Tibial nerve (tissue), 4 donors: ENCODE measurements at regions not wholly inside any gene's neighbourhood (a gene's known extent, or its start where the extent isn't known, plus 50 kb on each side); places are given as distances from the start of the nearest gene placed in this dataset.
A peak's percentile ranks its signal among the peaks of the same experiment; 100 is the strongest.

Experiments used
- DNase-seq, 2 donors: peaks; one replicate each; pipeline ENCODE4 v3.0.0-alpha.2; 2019; ENCODE audit warnings: low spot score in 2 of 2
- H3K27ac ChIP-seq, 4 donors: fragments of 200-600 bp; sonication (generic) in 3 of 4; one replicate each; pipeline ENCODE4 v1.5.1; 2017 to 2019; ENCODE audit warnings: mild to moderate bottlenecking in 1 of 4
- H3K27me3 ChIP-seq, 2 donors: fragments of 200-600 bp; sonication (generic) in 1 of 2; one replicate each; pipeline versions ENCODE4 v1.5.1 to v1.6.0; 2017 to 2019
- H3K36me3 ChIP-seq, 3 donors: fragments of 200-600 bp; sonication (generic); one replicate each; pipeline ENCODE4 v1.5.1; 2018 to 2019
- H3K4me1 ChIP-seq, 4 donors: fragments of 200-600 bp; sonication (generic) in 3 of 4; one replicate each; pipeline ENCODE4 v1.5.1; 2017 to 2019
- H3K4me3 ChIP-seq, 4 donors: fragments of 200-600 bp; sonication (generic) in 3 of 4; one replicate each; pipeline ENCODE4 v1.5.1; 2017 to 2019; ENCODE audit warnings: mild to moderate bottlenecking in 1 of 4, moderate library complexity in 1 of 4
- H3K9me3 ChIP-seq, 4 donors: fragments of 200-600 bp; sonication (generic) in 3 of 4; one replicate each; pipeline ENCODE4 v1.5.1; 2017 to 2019
- EP300 ChIP-seq, 2 donors: sonication (generic); formaldehyde crosslinking; IDR thresholded peaks; one replicate each; pipeline ENCODE4 v1.6.1; 2017; ENCODE audit warnings: antibody characterized with exemption in 2 of 2, mild to moderate bottlenecking in 1 of 2
- POLR2A ChIP-seq, 2 donors: fragments of 450-650 bp; IDR thresholded peaks; one replicate each; pipeline ENCODE4 v1.6.1; 2017; ENCODE audit warnings: antibody characterized with exemption in 2 of 2, mild to moderate bottlenecking in 2 of 2, moderate library complexity in 2 of 2
- WGBS, 2 donors: methylation state at CpG; one replicate each; pipeline ENCODE4 v1.1.5; 2018; 5-methylcytosine and 5-hydroxymethylcytosine counted together
- TF ChIP-seq, protein P1 (sequence below), 5 experiments: fragments of 200-600 bp in 3 of 5; fragments of 450-650 bp in 2 of 5; sonication (generic) in 3 of 5; IDR thresholded peaks; one replicate each; pipeline ENCODE4 v1.5.1; 2016 to 2019; ENCODE audit warnings: antibody characterized with exemption in 5 of 5, mild to moderate bottlenecking in 3 of 5, moderate library complexity in 2 of 5

DNA sequence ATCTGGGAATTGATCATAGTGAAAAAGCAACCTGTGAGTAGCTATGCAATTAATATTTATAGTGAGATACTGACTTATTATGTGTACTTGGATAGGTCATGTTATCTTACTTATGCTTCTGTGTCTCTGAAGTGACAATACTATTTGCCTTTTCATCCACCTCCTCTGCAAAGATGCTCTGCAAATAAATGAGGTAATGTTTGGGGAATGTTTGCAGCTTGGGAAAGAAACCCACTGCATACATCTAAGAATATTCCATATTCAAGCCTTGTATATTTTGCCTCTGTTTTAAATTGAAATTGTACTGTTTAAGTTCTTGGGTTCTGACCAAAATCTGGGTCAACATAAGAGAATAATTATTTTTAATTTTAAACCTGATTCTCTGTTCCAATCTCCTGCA, 217.4 kb upstream of the DTNA start:
- Histone ChIP-seq H3K27me3 (peaks cover 0 to 11% of the 10 kb centered on the region in 2 donors), H3K4me3 (peak overlapping the region in 1 of 4 donors; percentile 58), H3K4me1 (peaks cover 0 to 24% (median 0%) of the 10 kb centered on the region in 4 donors), H3K36me3 (no peaks in the 10 kb centered on the region), H3K27ac (peak overlapping the region in 1 of 4 donors; percentile 78), H3K9me3 (no peaks in the 10 kb centered on the region)
- DNase-seq, result no peak
- no peak for TF ChIP-seq POLR2A (IDR thresholded peaks at IDR 0.05)
- no peak for TF ChIP-seq EP300 (IDR thresholded peaks at IDR 0.05)
- TF ChIP-seq, protein P1, sequence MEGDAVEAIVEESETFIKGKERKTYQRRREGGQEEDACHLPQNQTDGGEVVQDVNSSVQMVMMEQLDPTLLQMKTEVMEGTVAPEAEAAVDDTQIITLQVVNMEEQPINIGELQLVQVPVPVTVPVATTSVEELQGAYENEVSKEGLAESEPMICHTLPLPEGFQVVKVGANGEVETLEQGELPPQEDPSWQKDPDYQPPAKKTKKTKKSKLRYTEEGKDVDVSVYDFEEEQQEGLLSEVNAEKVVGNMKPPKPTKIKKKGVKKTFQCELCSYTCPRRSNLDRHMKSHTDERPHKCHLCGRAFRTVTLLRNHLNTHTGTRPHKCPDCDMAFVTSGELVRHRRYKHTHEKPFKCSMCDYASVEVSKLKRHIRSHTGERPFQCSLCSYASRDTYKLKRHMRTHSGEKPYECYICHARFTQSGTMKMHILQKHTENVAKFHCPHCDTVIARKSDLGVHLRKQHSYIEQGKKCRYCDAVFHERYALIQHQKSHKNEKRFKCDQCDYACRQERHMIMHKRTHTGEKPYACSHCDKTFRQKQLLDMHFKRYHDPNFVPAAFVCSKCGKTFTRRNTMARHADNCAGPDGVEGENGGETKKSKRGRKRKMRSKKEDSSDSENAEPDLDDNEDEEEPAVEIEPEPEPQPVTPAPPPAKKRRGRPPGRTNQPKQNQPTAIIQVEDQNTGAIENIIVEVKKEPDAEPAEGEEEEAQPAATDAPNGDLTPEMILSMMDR (IDR thresholded peaks at IDR 0.05), result no peak

DNA sequence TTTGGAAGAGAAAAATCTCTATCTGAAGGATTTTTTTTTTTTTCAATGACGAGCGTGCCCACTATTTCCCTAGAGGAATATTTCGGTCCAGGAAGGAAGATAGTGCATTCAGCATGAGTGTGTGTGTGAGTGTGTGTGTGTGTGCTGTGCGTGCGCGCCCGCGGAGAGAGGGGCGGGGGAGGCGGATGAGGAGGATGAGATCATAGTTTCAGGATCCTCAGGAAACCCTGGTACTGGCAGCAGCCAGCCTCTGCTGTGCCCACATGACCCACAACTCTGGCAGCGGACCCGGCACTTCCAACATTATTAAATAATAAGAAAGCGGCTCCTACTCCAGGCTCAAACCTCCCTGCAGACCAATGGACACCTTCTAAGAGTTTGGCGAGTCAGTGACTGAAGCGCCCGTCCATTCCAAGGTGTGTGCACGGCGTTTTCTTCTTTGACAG, 217.0 kb upstream of the DTNA start:
- TF ChIP-seq, protein P1 (IDR thresholded peaks at IDR 0.05), result no peak
- TF ChIP-seq EP300 (IDR thresholded peaks at IDR 0.05), result peak in 1 of 2 donors; percentile 41
- H3K27me3 ChIP-seq, result peaks cover 0 to 11% of the 10 kb centered on the region in 2 donors
- H3K9me3 ChIP-seq, result no peaks in the 10 kb centered on the region
- H3K4me3 ChIP-seq, result peak overlapping the region; percentile 19 to 58 (median 40)
- peaks cover 0 to 24% (median 0%) of the 10 kb centered on the region in 4 donors for H3K4me1 ChIP-seq
- H3K36me3 ChIP-seq, result no peaks in the 10 kb centered on the region
- H3K27ac ChIP-seq, result peak overlapping the region in 1 of 4 donors; percentile 78
- DNase-seq, result peak; percentile 33 to 43
- WGBS, 2 donors, result 1 to 2% methylated on average over 16 to 18 of the region's 18 CpGs

DNA sequence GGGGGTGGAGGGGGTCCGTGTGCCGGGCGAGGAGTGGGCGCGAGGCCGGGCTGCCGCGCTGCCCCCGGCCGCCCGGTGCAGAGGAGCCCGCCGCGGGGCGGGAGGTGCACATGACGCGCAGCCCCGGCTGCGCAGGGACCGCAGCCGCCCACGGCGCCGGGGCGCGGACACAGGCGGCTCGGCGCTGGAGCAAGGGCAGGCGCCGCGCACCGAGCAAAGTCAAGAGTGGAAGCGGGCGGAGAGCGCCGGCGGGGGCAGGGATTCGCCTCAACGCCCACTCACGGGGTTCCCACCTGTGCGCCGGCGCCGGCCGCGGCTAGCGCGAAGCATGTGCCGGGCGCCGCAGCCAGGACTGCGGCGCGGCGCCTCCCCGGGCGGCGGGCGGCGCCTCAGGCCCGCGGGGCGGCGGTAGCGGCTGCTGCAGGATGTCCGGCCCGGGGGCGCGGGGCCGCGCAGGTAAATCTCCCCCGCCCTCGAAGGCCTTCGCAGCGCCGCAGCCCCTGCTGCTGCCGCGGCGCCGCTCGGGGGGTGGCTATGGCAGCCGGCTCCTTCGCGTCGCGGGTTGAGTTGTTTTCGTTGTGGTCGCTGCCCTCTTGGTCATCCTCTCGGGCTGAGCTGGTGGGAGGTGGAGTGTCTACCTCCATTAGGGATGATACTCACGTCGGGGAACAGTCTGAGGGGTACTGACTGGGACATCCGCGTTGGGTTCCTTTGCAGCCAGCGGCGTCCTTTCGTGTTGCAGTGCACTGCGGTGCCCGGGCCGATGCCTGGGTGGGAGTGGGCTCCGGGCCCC, 216.3 kb upstream of the DTNA start:
- 0 to 1% methylated on average over 44 to 53 of the region's 101 CpGs for WGBS, 2 donors
- H3K4me1 ChIP-seq, result peaks cover 0 to 24% (median 0%) of the 10 kb centered on the region in 4 donors
- peak overlapping the region; percentile 19 to 58 (median 40) for H3K4me3 ChIP-seq
- no peak for DNase-seq
- H3K27me3 ChIP-seq, result peaks cover 0 to 11% of the 10 kb centered on the region in 2 donors
- no peaks in the 10 kb centered on the region for H3K36me3 ChIP-seq
- TF ChIP-seq, protein P1 (IDR thresholded peaks at IDR 0.05), result peak in 1 of 5 experiments; percentile 7
- TF ChIP-seq POLR2A (IDR thresholded peaks at IDR 0.05), result no peak
- peak overlapping the region in 1 of 4 donors; percentile 78 for H3K27ac ChIP-seq
- H3K9me3 ChIP-seq, result no peaks in the 10 kb centered on the region

DNA sequence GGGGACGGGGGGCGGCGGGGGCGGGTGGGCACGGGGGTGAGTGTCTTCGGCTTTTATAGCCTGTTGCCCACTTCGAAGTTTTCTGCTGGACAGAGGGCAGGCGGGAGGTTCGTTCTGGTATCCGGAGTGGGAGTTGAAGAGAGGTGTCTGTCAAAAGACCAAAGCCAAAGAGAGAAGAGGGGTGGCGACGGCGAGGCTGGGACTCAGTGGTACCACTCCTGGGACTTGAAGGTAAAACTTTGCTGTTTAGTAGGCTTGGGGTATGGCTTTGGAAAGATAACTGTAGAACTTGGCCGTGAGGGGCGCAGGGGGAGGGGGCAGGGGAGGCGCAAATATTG, 215.8 kb upstream of the DTNA start:
- 11 to 15% methylated on average over 12 to 16 of the region's 16 CpGs for WGBS, 2 donors
- peaks cover 0 to 24% (median 0%) of the 10 kb centered on the region in 4 donors for H3K4me1 ChIP-seq
- H3K27ac ChIP-seq, result peak overlapping the region in 1 of 4 donors; percentile 78
- H3K36me3 ChIP-seq, result no peaks in the 10 kb centered on the region
- peaks cover 0 to 11% of the 10 kb centered on the region in 2 donors for H3K27me3 ChIP-seq
- no peak for TF ChIP-seq EP300 (IDR thresholded peaks at IDR 0.05)
- TF ChIP-seq, protein P1 (IDR thresholded peaks at IDR 0.05), result no peak
- no peak for TF ChIP-seq POLR2A (IDR thresholded peaks at IDR 0.05)
- no peak for DNase-seq
- peak overlapping the region; percentile 19 to 58 (median 40) for H3K4me3 ChIP-seq
- H3K9me3 ChIP-seq, result no peaks in the 10 kb centered on the region

DNA sequence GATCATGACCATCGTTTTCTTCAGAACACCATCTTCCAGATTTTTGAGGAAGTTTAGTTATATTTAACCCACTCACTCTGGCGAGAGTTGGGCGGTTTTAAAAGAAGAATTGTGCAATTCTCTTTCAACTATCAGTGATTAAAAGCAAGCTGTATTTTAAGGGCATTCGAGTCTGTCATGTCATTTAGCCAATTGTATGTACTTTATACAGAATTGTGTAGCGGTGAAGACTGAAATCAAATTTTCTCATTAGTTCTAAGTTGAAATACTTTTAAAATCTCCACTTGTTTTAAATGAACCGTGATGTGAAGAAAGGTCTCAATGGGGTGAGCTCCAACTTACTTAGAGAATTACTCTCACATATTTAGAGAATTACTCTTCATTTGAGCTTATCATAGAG, 214.6 kb upstream of the DTNA start:
- WGBS, 2 donors, result 37 to 38% methylated on average over 6 of the region's 6 CpGs
- peaks cover 0 to 11% of the 10 kb centered on the region in 2 donors for H3K27me3 ChIP-seq
- H3K36me3 ChIP-seq, result no peaks in the 10 kb centered on the region
- H3K9me3 ChIP-seq, result peaks cover 0 to 4% (median 0%) of the 10 kb centered on the region in 4 donors
- no peak overlapping the region for H3K4me3 ChIP-seq
- no peak for DNase-seq
- TF ChIP-seq EP300 (IDR thresholded peaks at IDR 0.05) (no peak), POLR2A (IDR thresholded peaks at IDR 0.05) (no peak)
- TF ChIP-seq, protein P1 (IDR thresholded peaks at IDR 0.05), result no peak
- peaks cover 0 to 24% (median 0%) of the 10 kb centered on the region in 4 donors for H3K4me1 ChIP-seq
- H3K27ac ChIP-seq, result no peak overlapping the region
